ENCODE measurements at regions not wholly inside any gene's neighbourhood (a gene's known extent, or its start where the extent isn't known, plus 50 kb on each side); places are given as distances from the start of the nearest gene placed in this dataset.

DNA sequence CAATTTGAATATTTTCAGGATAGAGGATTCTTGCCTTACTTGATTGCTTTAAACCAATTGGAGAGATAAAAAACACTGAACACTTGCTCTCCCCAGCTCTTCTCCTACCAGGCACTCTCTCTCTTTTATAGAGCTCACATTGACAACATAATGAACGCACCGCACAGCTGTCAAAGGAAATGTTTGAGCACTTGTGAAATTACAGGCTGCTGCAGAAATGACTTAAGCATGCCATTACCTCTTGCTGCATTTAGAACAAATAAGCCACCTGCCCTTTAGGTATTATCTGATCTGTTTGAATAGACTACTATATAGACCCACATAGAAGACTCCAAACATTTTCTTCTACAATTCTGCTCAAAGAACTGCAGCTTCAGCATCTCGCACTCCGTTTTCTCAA, 227.7 kb downstream of the C4orf33 start:
- ChIA-PET POLR2A (no interaction called here), CTCF (no interaction called here)
- TF ChIP-seq, protein P1, sequence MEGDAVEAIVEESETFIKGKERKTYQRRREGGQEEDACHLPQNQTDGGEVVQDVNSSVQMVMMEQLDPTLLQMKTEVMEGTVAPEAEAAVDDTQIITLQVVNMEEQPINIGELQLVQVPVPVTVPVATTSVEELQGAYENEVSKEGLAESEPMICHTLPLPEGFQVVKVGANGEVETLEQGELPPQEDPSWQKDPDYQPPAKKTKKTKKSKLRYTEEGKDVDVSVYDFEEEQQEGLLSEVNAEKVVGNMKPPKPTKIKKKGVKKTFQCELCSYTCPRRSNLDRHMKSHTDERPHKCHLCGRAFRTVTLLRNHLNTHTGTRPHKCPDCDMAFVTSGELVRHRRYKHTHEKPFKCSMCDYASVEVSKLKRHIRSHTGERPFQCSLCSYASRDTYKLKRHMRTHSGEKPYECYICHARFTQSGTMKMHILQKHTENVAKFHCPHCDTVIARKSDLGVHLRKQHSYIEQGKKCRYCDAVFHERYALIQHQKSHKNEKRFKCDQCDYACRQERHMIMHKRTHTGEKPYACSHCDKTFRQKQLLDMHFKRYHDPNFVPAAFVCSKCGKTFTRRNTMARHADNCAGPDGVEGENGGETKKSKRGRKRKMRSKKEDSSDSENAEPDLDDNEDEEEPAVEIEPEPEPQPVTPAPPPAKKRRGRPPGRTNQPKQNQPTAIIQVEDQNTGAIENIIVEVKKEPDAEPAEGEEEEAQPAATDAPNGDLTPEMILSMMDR (IDR thresholded peaks at IDR 0.05; ENCODE audit: insufficient read depth, low read depth, low read length), result no peak
- Histone ChIP-seq H3K4me3 (ENCODE audit: low read depth, low read length) (no peak overlapping the region), H3K27me3 (ENCODE audit: control insufficient read depth, insufficient read depth, low read length) (no peaks in the 10 kb centered on the region), H3K36me3 (ENCODE audit: control insufficient read depth, insufficient read depth, low read length) (no peaks in the 10 kb centered on the region)
- no peak for DNase-seq (ENCODE audit: low read depth)

GRCh38 chr4:129326571-129327460, 230.9 kb downstream of the C4orf33 start:
- Histone ChIP-seq H3K36me3 (ENCODE audit: control insufficient read depth, insufficient read depth, low read length) (no peaks in the 10 kb centered on the region), H3K27me3 (ENCODE audit: control insufficient read depth, insufficient read depth, low read length) (no peaks in the 10 kb centered on the region), H3K4me3 (ENCODE audit: low read depth, low read length) (no peak overlapping the region)
- CTCF ChIA-PET, result no interaction called here
- TF ChIP-seq, protein P1 (IDR thresholded peaks at IDR 0.05; ENCODE audit: insufficient read depth, low read depth, low read length), result no peak
- DNase-seq (ENCODE audit: low read depth), result no peak
- POLR2A ChIA-PET, result no interaction called here

- Histone ChIP-seq H3K27me3 (ENCODE audit: control insufficient read depth, insufficient read depth, low read length) (no peaks in the 10 kb centered on the region), H3K4me3 (ENCODE audit: low read depth, low read length) (no peak overlapping the region), H3K36me3 (ENCODE audit: control insufficient read depth, insufficient read depth, low read length) (no peaks in the 10 kb centered on the region)
- DNase-seq (ENCODE audit: low read depth), result no peak
- POLR2A ChIA-PET, result no interaction called here
- TF ChIP-seq, protein P1 (IDR thresholded peaks at IDR 0.05; ENCODE audit: insufficient read depth, low read depth, low read length), result no peak
- CTCF ChIA-PET, result no interaction called here
Measured at GRCh38 chr4:129327637-129328036, 231.7 kb downstream of the C4orf33 start.

DNA sequence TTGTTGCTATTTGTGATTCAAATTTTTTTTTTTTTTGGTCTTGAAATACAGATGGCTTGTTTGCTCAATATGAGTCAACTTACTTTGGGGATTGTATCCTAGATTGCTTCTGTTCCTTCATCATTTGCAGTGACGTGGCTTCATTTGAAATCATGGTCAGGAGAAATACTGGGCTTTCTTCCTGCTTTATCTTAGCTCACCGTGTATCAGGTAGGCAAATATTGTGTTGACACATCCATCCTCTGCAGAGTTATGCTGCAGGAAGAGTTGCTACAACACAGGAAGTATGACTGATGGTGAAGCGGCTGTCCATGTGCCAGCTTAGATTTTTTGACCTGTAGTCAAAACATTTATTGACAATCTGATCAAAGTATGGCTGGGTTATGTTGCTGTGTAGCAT, 232.2 kb downstream of the C4orf33 start:
- Histone ChIP-seq H3K36me3 (ENCODE audit: control insufficient read depth, insufficient read depth, low read length) (no peaks in the 10 kb centered on the region), H3K4me3 (ENCODE audit: low read depth, low read length) (no peak overlapping the region), H3K27me3 (ENCODE audit: control insufficient read depth, insufficient read depth, low read length) (no peaks in the 10 kb centered on the region)
- CTCF ChIA-PET, result no interaction called here
- DNase-seq (ENCODE audit: low read depth), result no peak
- TF ChIP-seq, protein P1 (IDR thresholded peaks at IDR 0.05; ENCODE audit: insufficient read depth, low read depth, low read length), result no peak
- POLR2A ChIA-PET, result no interaction called here

GRCh38 chr4:129334136-129334535, 238.2 kb downstream of the C4orf33 start:
- Histone ChIP-seq H3K36me3 (ENCODE audit: control insufficient read depth, insufficient read depth, low read length) (no peaks in the 10 kb centered on the region), H3K27me3 (ENCODE audit: control insufficient read depth, insufficient read depth, low read length) (no peaks in the 10 kb centered on the region), H3K4me3 (ENCODE audit: low read depth, low read length) (no peak overlapping the region)
- DNase-seq (ENCODE audit: low read depth), result no peak
- ChIA-PET POLR2A (no interaction called here), CTCF (no interaction called here)
- TF ChIP-seq, protein P1 (IDR thresholded peaks at IDR 0.05; ENCODE audit: insufficient read depth, low read depth, low read length), result no peak
